ENCODE measurements at regions not wholly inside any gene's neighbourhood (a gene's known extent, or its start where the extent isn't known, plus 50 kb on each side); places are given as distances from the start of the nearest gene placed in this dataset.

GRCh38 chr12:125458552-125459268, 393.5 kb downstream of the AACS start:
- TF ChIP-seq CTCF (IDR thresholded peaks at IDR 0.05; ENCODE audit: low read depth, low read length) (no peak), POLR2A (IDR thresholded peaks at IDR 0.05; ENCODE audit: extremely low read depth, insufficient read length) (no peak), MYC (IDR thresholded peaks at IDR 0.05; ENCODE audit: low read depth, low read length) (no peak)
